Fibroblast of skin of scalp (primary cell): ENCODE measurements at regions not wholly inside any gene's neighbourhood (a gene's known extent, or its start where the extent isn't known, plus 50 kb on each side); places are given as distances from the start of the nearest gene placed in this dataset.
A peak's percentile ranks its signal among the peaks of the same experiment; 100 is the strongest.

ENCODE experiments used
- DNase-seq: peaks from one replicate; pipeline ENCODE4 v3.0.0-alpha.2; 2013

DNA sequence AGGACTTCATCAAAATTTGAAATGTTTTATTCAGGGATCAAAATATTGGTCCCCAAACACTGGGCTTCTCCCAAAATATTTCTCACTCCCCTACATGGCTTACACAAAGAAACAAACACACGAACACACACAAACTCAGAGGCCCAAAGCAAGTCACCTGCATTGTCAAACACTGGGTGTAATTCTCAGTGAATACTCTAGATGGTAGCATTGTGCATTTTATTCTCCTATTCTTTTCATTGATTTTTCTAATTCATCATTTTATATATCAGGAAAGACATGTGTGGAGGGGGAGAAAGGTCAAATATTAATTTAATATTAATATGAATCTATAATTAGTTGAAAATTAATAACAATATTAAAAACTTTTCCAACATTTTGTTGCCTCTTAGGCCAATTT, 72.3 kb upstream of the TNMD start:
- DNase-seq: peak; percentile 1

DNA sequence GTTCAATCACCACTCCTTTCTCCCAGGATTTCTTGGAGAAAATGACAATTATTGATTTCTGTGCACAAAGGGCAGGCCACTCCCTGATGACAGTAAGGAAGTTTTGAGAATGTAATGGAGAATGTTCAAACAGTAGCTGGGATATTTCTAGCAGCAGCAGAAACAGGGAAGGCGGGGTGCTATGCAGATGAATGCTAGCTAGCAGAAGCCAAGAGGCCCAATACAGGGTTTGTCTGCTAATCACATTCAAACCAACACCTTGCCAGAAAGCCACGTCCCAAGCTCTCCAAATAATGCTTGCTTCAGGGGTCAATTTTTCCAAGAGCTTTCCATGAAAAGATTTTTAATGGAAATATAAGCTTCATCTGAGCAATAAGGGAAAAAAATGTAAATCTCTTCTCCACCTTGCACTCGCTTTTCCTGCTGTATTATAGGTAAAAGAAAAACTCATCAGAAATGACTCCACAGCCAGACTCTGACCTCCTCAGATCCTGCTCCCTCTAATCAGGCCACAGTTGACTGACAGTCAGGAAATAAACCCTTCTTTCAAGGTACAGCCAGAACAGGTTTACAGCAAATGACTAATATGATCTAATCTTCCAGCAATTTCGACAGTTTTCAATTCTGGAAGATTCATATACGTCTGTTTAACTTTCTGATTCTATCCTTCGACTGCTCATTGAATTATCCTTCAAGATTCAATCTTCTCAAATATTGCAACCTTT, 84.7 kb upstream of the PCDH19 start:
- no peak for DNase-seq

DNA sequence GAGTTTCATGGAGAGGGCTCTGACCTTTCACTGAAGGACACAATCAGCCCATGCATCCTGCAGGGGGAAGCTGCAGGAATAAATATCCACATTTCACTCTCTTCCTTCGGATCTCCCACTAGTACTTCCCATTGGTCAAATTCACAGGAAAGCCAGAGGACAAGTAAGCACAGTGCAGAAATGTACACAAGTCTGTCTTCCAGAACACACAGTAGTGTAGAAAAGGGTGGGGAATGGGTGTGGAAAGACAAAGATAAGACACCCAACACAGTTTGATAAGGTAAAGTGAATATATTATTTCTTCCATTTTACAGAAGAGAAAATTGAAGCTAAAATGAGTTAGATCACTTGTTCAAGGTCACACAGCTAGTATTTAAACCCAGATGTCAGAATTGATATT, 81.1 kb upstream of the PCDH19 start:
- DNase-seq: no peak

DNA sequence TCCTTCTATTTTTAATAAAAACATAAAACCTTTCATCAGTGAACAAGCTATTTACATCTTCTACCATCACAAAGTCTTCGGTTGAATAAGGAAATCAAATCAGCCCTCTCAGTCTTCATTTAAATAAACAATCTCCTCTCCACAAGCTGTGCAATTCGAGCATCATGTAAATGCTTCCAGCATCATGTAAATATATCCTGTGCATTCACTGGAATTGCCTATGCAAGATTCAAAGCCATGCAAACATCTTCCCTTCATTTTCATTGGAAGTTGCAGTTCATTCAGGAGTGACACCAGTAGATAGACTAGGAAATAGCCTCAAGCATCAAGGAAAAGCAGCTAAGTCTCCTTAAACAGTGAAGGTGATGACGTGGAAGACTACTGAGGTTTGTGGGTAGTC, 77.7 kb upstream of the PCDH19 start:
- no peak for DNase-seq

DNA sequence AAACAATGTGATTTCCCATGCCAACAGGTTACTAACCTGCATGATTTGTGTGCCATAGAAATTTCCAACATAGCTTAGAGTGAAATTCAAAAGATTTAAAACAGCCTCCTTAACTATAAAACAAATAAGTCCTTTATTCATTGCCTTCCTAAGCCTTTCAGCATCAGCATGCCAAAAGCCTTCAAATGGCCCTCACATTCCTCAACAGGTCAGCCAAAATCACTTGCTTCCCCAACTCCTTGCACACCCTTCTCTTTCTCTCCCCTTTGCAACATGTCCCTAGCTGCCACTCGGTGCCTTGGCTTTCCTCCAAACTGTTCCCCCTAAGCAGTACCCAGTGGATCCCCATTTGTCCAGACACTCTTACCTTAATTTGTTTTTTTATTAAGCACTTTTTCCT, 74.9 kb upstream of the PCDH19 start:
- DNase-seq: no peak

DNA sequence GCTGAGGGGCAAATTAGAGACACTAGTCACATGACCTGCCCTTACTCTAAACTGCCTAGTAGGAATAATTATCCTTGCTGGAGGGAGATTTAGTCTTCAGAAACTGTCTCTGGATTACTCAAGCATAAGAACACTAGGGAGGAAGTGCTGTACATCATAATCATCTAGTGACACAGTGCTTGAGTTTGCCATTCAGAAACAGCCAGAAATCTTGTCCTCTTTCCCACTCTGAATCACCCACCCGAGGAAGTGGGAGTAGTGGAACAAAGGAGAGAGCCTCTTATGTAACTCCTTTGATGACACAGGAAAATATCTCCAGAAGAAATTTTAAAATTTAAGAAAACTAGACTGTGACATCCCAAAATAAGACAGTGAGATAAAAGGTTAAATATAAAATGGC, 69.3 kb upstream of the PCDH19 start:
- no peak for DNase-seq

DNA sequence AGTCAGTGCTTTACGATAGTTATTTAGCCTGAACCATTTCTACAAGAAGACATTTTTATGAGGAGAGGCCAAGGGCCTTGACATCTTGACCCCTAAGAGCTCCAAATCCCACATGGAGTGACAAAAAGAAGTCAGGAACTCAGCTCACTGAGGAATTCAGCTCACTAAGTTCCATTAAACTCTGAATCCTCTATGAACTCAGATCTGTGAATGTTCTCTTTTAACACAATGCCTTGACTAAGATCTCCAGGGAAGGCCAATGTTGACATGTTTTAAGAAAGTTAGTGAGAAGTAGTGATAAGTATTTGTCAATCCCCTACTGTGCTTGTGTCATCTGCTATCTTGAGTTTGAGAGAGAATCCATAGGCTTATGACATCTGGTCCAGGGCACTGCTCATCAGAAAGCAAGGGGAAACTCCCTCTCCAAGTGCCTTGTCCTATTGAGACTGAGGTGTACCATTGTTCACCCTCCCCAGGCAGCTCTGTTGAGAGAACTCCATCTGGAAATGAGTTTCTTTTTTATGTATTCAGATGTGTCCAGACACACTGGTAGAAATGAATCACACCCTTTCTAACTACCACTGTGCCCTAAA, 68.7 kb upstream of the PCDH19 start:
- DNase-seq: no peak

DNA sequence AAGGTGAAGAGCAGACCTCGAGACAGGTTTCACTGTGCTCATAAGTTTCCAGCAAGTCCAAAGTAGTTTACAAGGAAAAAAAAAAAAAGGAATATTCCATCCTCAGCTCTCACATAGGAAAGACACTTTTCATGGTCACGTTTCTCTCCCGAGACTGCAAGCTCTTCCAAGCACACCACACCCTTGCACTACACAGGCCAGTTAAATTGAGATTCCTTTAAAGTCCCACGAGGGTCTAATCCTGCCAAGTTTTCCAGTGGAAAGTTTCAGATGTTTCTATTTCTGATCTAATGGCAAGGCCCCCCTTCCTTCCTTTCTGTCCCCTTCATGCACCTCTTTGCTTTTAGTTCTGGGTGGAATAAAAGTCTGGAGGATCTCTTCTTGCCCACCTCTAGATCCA, 67.9 kb upstream of the PCDH19 start:
- DNase-seq: no peak

DNA sequence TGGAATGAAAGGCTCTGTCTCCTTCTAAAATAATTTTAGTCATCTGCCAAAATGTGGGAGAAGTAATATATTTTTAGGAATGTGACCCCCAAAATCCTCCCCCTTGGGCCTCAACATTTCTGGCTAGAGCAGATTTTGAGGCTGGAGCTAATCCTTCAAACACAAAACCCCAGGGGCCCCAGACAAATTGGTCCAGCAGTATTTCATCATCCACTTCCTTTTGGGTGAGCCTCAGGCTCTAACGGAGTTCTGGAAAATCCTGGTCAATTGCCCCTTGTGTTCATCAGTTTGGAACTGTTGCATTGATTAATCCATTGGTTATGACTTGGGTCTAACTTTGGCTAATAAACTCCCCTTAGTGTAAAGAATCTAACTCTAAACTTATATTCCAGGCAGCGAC, 67.4 kb upstream of the PCDH19 start:
- DNase-seq: no peak
